Body of pancreas (tissue), 4 donors: ENCODE measurements at regions not wholly inside any gene's neighbourhood (a gene's known extent, or its start where the extent isn't known, plus 50 kb on each side); places are given as distances from the start of the nearest gene placed in this dataset.

Source experiments
- ATAC-seq: fragments of 150-250 bp; one replicate; pipeline ENCODE4 v1.9.1; 2016
- DNase-seq, 4 donors: peaks; one replicate each; pipeline ENCODE4 v3.0.0-alpha.2; 2019
- H3K27ac ChIP-seq, 4 donors: fragments of 200-600 bp; sonication (generic); 1 replicate in 3 of 4; 2 replicates in 1 of 4; pipeline versions ENCODE4 v1.5.1 to v1.6.1; 2016 to 2019; ENCODE audit warnings: mild to moderate bottlenecking in 1 of 4, mixed read lengths in 1 of 4, moderate library complexity in 1 of 4
- H3K27me3 ChIP-seq, 2 donors: fragments of 200-600 bp; sonication (generic); one replicate each; pipeline ENCODE4 v1.6.0; 2016; ENCODE audit warnings: mild to moderate bottlenecking in 1 of 2
- H3K36me3 ChIP-seq, 2 donors: fragments of 200-600 bp; sonication (generic); replicated peaks in 1 of 2; 2 replicates each; pipeline ENCODE4 v1.5.1; 2016; ENCODE audit warnings: low read depth in 2 of 2; ENCODE audit not compliant: insufficient read depth in 1 of 2
- H3K4me1 ChIP-seq: fragments of 200-600 bp; sonication (generic); one replicate; pipeline ENCODE4 v1.6.0; 2016
- H3K4me3 ChIP-seq, 2 donors: fragments of 200-600 bp; sonication (generic); 1 replicate in 1 of 2; 2 replicates in 1 of 2; pipeline ENCODE4 v1.5.1; 2016 to 2019
- H3K9me3 ChIP-seq, 3 donors: fragments of 200-600 bp; sonication (generic); 1 replicate in 2 of 3; 2 replicates in 1 of 3; pipeline ENCODE4 v1.5.1; 2016
- CTCF ChIP-seq, 7 experiments: fragments of 450-650 bp in 4 of 7; fragments of 200-600 bp in 3 of 7; sonication (generic) in 3 of 7; IDR thresholded peaks; one replicate each; pipeline ENCODE4 v1.5.1; 2016 to 2019; ENCODE audit warnings: antibody characterized with exemption in 7 of 7
- POLR2A ChIP-seq, 3 donors: fragments of 450-650 bp; IDR thresholded peaks; one replicate each; pipeline ENCODE4 v1.6.1; 2016; ENCODE audit warnings: antibody characterized with exemption in 3 of 3, mild to moderate bottlenecking in 2 of 3
- WGBS, 2 donors: methylation state at CpG; one replicate each; pipeline ENCODE4 v1.1.5; 2017; 5-methylcytosine and 5-hydroxymethylcytosine counted together
- intact Hi-C: fragments of 100-400 bp; cut with DNase I; formaldehyde crosslinking; loops from one replicate; pipeline ENCODE4 v1.15.1; 2023

DNA sequence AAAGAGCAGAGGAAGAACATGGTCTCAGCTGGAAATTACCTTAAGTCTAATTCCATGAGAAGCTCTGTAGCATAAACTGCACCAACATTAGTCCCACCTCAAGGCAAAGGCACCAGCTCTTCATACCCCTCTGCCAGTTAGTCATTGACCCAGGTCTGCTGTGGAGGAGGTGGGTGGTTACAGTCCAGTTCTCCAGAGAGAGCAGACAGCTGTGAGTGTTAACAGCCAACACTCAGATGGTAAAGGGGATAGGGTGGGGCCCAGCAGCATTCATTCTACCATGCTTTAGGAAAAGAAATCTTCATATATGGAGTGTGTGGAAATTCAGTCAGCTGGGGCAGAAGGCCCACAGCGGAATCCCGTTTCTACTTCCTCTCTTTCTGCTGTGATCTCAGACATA is 159.7 kb upstream of the FBXO11 start:
- ATAC-seq (no peak), DNase-seq (no peak)
- H3K27me3 ChIP-seq = no peaks in the 10 kb centered on the region
- H3K27ac ChIP-seq = no peak overlapping the region
- no peak overlapping the region for H3K4me3 ChIP-seq
- TF ChIP-seq POLR2A (IDR thresholded peaks at IDR 0.05) (no peak), CTCF (IDR thresholded peaks at IDR 0.05) (no peak)
- WGBS, 2 donors = 63 to 75% methylated on average over 2 of the region's 2 CpGs
- H3K4me1 ChIP-seq = no peaks in the 10 kb centered on the region
- no peaks in the 10 kb centered on the region for H3K36me3 ChIP-seq
- intact Hi-C loops = no loop called here
- H3K9me3 ChIP-seq = no peaks in the 10 kb centered on the region

DNA sequence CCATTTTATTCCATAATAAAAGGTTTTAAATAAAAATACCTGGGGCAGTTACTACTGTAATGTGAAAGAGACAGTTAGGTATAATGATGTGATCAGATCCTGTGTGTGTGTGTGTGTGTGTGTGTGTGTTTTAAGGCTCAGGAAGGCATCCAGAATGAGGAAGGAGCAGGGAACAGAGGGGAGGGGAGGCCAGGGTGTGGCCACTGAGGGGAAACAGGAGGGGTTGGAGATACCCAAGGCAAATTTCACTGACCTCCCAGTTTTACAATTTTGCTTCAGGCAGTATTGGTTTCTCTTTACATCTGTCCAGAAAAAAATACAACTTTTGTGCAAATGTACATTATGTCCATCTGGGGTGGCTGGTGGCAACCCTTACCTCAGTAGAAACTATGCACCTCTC is 163.5 kb upstream of the FBXO11 start:
- Histone ChIP-seq H3K36me3 (no peaks in the 10 kb centered on the region), H3K27ac (no peak overlapping the region), H3K9me3 (no peaks in the 10 kb centered on the region), H3K27me3 (no peaks in the 10 kb centered on the region), H3K4me1 (no peaks in the 10 kb centered on the region), H3K4me3 (no peak overlapping the region)
- TF ChIP-seq POLR2A (IDR thresholded peaks at IDR 0.05) (no peak), CTCF (IDR thresholded peaks at IDR 0.05) (no peak)
- DNase-seq (no peak), ATAC-seq (no peak)
- intact Hi-C loops = no loop called here

DNA sequence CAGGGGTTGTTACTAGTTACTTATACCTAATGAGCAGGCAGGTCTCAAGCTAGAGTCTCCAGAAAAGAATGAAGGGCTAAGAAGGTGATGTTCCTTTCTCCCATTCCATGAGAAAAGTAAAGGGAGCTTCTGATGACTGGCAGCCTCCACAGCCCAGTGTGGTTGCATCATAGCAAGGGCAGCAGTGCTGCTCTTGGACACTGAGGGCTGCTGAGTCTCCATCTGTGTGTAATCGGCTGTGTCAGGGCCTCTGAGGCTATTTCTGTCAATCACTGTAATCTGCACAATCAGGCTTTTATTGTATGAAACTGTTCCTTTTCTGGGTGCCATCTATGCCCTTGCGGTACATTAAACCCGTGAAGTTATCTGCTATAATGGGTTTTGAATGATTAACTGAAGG is 164.1 kb upstream of the FBXO11 start:
- no peak for DNase-seq
- H3K4me1 ChIP-seq = no peaks in the 10 kb centered on the region
- TF ChIP-seq POLR2A (IDR thresholded peaks at IDR 0.05) (no peak), CTCF (IDR thresholded peaks at IDR 0.05) (no peak)
- H3K27me3 ChIP-seq = no peaks in the 10 kb centered on the region
- no peak overlapping the region for H3K4me3 ChIP-seq
- no peaks in the 10 kb centered on the region for H3K9me3 ChIP-seq
- no peak overlapping the region for H3K27ac ChIP-seq
- ATAC-seq = no peak
- WGBS, 2 donors = 55 to 86% methylated on average over 2 to 3 of the region's 3 CpGs
- H3K36me3 ChIP-seq = no peaks in the 10 kb centered on the region
- intact Hi-C loops = no loop called here

GRCh38 chr2:48072583-48072982 is 166.3 kb upstream of the FBXO11 start:
- no peak for DNase-seq
- H3K4me1 ChIP-seq = no peaks in the 10 kb centered on the region
- intact Hi-C loops = no loop called here

More at GRCh38 chr2:48072583-48072982, 166.3 kb upstream of the FBXO11 start:
- no peak overlapping the region for H3K27ac ChIP-seq
- H3K4me3 ChIP-seq = no peak overlapping the region
- 61 to 63% methylated on average over 5 of the region's 5 CpGs for WGBS, 2 donors
- no peaks in the 10 kb centered on the region for H3K27me3 ChIP-seq
- H3K36me3 ChIP-seq = no peaks in the 10 kb centered on the region
- no peak for TF ChIP-seq POLR2A (IDR thresholded peaks at IDR 0.05)
- TF ChIP-seq CTCF (IDR thresholded peaks at IDR 0.05) = no peak
- H3K9me3 ChIP-seq = no peaks in the 10 kb centered on the region
- ATAC-seq = no peak
